Lung (tissue), 11 donors: ENCODE measurements at regions not wholly inside any gene's neighbourhood (a gene's known extent, or its start where the extent isn't known, plus 50 kb on each side); places are given as distances from the start of the nearest gene placed in this dataset.

Experiments used
- ATAC-seq: fragments of 200-7000 bp; cut with Tn5 transposase; one replicate; pipeline ENCODE4 v1.9.1; 2020; ENCODE audit warnings: moderate number of reproducible peaks; ENCODE audit not compliant: insufficient read depth, low FRiP score
- DNase-seq, 3 donors: peaks; one replicate each; pipeline ENCODE4 v3.0.0-alpha.2; 2013 to 2017
- H3K27ac ChIP-seq, 2 donors: one replicate each; pipeline ENCODE4 v1.5.1; 2013; ENCODE audit warnings: mild to moderate bottlenecking in 2 of 2, moderate library complexity in 2 of 2, control low read depth in 1 of 2, inconsistent platforms in 1 of 2, low read depth in 1 of 2, low read length in 1 of 2
- H3K27me3 ChIP-seq, 3 donors: one replicate each; pipeline ENCODE4 v1.5.1; 2013; ENCODE audit warnings: low read length in 2 of 3; ENCODE audit not compliant: control insufficient read depth in 3 of 3, insufficient read depth in 3 of 3
- H3K36me3 ChIP-seq, 4 donors: one replicate each; pipeline ENCODE4 v1.5.1; 2013; ENCODE audit warnings: low read length in 4 of 4, mild to moderate bottlenecking in 1 of 4, moderate library complexity in 1 of 4; ENCODE audit not compliant: control insufficient read depth in 4 of 4, insufficient read depth in 4 of 4
- H3K4me1 ChIP-seq, 5 donors: one replicate each; pipeline ENCODE4 v1.5.1; 2013; ENCODE audit warnings: low read length in 5 of 5, mild to moderate bottlenecking in 2 of 5, moderate library complexity in 1 of 5; ENCODE audit not compliant: control insufficient read depth in 5 of 5, insufficient read depth in 5 of 5
- H3K4me3 ChIP-seq: one replicate; pipeline ENCODE4 v1.5.1; 2013; ENCODE audit warnings: mild to moderate bottlenecking, control low read depth, moderate library complexity
- H3K9ac ChIP-seq, 2 donors: one replicate each; pipeline ENCODE4 v1.5.1; 2013; ENCODE audit warnings: low read length in 2 of 2, control low read depth in 1 of 2; ENCODE audit not compliant: insufficient read depth in 1 of 2
- H3K9me3 ChIP-seq, 4 donors: one replicate each; pipeline ENCODE4 v1.5.1; 2013; ENCODE audit warnings: low read length in 3 of 4, mild to moderate bottlenecking in 1 of 4, moderate library complexity in 1 of 4; ENCODE audit not compliant: control insufficient read depth in 4 of 4, insufficient read depth in 3 of 4
- WGBS, 2 donors: extraction: QIAGEN DNeasy Blood & Tissue Kit; methylation state at CpG; one replicate each; pipeline ENCODE4 v1.1.7; 2013; 5-methylcytosine and 5-hydroxymethylcytosine counted together
- TF ChIP-seq, protein P1 (sequence below): IDR thresholded peaks from 2 replicates; pipeline ENCODE4 v1.5.1; 2012; ENCODE audit warnings: mild to moderate bottlenecking; ENCODE audit errors: control extremely low read depth, extremely low read depth
- donor health status: control.
- donor health status: control.
- donor health status: Bipolar disorder and iron deficiency.
- donor health status: healthy.
- donor health status: DM: yes; HTN: yes; CAD: no.

DNA sequence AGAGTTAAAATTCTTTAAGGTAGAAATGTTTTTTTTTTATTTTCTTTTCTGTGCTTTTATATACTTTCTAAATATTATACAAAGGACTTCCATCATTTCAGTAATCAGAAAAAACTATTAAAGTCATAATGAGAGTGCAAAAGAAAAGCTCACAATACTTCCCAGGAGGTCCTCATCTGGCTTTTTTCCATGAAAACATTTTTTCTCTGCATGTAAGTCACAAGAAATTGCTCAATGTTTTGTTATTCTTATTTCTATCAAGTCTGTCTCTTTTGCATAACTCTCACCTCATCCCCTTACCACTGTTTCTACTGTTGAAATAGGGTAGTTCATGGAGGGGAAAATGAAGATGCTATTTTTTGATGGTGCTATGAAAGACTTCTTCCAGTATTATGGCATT is 375.0 kb downstream of the TMEM232 start:
- DNase-seq, result peak in 2 of 3 donors; percentile 93 to 95

DNA sequence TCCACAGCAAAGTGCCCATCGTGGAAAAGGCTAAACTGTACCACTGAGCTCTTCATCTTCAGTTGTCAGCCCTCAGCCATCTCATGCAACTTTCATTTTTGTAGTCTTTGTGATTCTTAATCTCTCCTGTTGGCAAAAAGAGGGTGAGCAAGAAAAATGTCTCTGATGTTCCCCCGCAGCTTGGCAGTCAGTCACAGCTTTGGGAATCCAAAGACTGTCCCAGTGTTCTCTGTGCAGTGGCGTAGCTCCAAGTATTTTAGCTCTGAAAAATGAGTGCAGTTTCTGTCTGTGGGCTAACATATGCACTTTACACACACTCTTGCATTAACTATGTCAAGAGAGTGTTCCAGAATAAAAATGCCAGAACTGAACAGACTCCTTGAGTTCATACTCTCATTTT is 372.2 kb downstream of the TMEM232 start:
- TF ChIP-seq, protein P1, sequence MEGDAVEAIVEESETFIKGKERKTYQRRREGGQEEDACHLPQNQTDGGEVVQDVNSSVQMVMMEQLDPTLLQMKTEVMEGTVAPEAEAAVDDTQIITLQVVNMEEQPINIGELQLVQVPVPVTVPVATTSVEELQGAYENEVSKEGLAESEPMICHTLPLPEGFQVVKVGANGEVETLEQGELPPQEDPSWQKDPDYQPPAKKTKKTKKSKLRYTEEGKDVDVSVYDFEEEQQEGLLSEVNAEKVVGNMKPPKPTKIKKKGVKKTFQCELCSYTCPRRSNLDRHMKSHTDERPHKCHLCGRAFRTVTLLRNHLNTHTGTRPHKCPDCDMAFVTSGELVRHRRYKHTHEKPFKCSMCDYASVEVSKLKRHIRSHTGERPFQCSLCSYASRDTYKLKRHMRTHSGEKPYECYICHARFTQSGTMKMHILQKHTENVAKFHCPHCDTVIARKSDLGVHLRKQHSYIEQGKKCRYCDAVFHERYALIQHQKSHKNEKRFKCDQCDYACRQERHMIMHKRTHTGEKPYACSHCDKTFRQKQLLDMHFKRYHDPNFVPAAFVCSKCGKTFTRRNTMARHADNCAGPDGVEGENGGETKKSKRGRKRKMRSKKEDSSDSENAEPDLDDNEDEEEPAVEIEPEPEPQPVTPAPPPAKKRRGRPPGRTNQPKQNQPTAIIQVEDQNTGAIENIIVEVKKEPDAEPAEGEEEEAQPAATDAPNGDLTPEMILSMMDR, result no peak
- peaks cover 0 to 31% (median 2%) of the 10 kb centered on the region in 5 donors for H3K4me1 ChIP-seq
- no peak overlapping the region for H3K4me3 ChIP-seq
- H3K36me3 ChIP-seq, result no peaks in the 10 kb centered on the region
- H3K9me3 ChIP-seq, result peaks cover 0 to 3% (median 0%) of the 10 kb centered on the region in 4 donors
- no peak overlapping the region for H3K9ac ChIP-seq
- DNase-seq (peak; percentile 72 to 91 (median 89)), ATAC-seq (no peak)
- H3K27ac ChIP-seq, result no peak overlapping the region
- 61 to 74% methylated on average over 3 of the region's 3 CpGs for WGBS, 2 donors
- no peaks in the 10 kb centered on the region for H3K27me3 ChIP-seq

More for the DNA sequence above, 375.0 kb downstream of the TMEM232 start:
- TF ChIP-seq, protein P1, result no peak
- Histone ChIP-seq H3K36me3 (no peaks in the 10 kb centered on the region), H3K27ac (no peak overlapping the region), H3K9ac (no peak overlapping the region), H3K4me3 (no peak overlapping the region), H3K27me3 (no peaks in the 10 kb centered on the region), H3K4me1 (peaks cover 0 to 31% (median 2%) of the 10 kb centered on the region in 5 donors), H3K9me3 (peaks cover 0 to 3% (median 0%) of the 10 kb centered on the region in 4 donors)
- no peak for ATAC-seq

DNA sequence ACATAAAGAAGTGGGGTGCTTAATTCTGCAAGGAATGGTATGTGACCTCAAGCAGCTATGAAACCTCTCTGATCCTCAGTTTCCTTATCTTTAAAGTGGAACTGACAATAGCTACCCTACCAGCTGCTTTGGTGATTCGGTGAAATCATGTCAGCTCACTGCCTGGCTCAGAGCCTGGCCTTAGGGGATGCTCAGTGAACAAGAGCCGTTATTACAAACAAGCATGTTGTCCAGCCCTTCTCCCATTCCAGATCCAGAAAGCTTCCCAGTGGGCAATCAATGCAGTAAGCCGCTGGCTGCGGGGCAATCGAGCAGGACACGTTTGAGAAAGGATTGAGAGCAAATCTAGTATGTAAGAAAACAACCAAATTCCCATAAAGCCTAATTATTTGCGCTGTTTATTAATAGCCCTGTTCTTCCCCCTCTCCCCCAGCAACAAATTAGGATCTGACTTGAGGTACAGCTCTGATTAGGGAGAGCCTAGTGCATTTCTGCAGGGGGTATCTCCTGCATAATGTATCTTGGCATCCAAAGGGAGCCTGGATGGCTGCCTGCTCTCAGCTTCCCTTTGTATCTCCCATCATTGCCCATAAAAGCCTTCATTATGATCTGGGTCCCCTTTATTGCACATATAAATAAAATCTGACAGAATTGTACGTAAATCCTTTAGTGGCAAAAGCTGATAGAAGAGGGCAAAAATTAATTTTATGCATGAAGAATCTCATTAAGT is 371.4 kb downstream of the TMEM232 start:
- no peak for ATAC-seq
- TF ChIP-seq, protein P1, result no peak

More for the DNA sequence above, 371.4 kb downstream of the TMEM232 start:
- peak in 2 of 3 donors; percentile 20 to 47 for DNase-seq
- Histone ChIP-seq H3K27ac (no peak overlapping the region), H3K9me3 (peaks cover 0 to 3% (median 0%) of the 10 kb centered on the region in 4 donors), H3K27me3 (no peaks in the 10 kb centered on the region), H3K4me1 (peaks cover 0 to 31% (median 2%) of the 10 kb centered on the region in 5 donors), H3K36me3 (no peaks in the 10 kb centered on the region), H3K4me3 (no peak overlapping the region), H3K9ac (no peak overlapping the region)
- 76 to 81% methylated on average over 8 of the region's 8 CpGs for WGBS, 2 donors
